ENCODE measurements at regions not wholly inside any gene's neighbourhood (a gene's known extent, or its start where the extent isn't known, plus 50 kb on each side); places are given as distances from the start of the nearest gene placed in this dataset.

GRCh38 chr21:40901691-40902090 is 54.7 kb upstream of the DSCAM start:
- no peak for DNase-seq (ENCODE audit: low spot score)

DNA sequence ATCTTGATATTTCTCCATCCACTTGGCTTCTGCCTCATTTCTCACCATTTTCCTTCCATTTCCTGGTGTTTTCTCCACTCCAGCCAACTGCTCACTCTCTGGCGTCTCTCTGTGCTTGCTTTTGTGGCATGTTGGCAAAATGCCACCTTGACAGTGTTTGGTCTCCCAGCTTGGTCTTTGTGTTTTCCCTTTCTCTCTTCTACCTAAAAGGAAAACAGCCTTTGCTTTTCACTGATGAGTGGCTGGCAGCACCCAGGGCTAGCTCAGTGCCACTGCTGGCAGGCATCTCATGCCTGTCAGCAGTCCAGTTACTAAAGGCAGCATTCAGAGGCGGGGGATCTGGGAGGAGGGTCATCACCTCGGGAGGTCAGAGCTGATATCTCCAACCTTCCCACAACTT is 55.3 kb upstream of the DSCAM start:
- DNase-seq (ENCODE audit: low spot score) = no peak

DNA sequence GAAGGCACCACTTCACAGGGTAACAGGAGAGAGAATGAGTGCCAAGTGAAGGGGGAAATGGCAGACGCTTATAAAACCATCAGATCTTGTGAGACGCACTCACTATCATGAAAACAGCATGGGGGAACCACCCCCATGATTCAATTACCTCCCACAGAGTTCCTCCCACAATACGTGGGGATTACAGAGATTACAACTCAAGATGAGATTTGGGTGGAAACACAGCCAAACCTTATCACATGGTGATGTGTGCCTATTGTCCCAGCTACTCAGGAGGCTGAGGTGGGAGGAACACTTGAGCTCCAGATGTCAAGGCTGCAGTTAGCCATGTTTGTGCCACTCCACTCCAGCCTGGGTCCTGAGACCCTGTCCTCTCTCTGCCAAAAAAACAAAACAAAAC is 56.0 kb upstream of the DSCAM start:
- DNase-seq (ENCODE audit: low spot score) = no peak

DNA sequence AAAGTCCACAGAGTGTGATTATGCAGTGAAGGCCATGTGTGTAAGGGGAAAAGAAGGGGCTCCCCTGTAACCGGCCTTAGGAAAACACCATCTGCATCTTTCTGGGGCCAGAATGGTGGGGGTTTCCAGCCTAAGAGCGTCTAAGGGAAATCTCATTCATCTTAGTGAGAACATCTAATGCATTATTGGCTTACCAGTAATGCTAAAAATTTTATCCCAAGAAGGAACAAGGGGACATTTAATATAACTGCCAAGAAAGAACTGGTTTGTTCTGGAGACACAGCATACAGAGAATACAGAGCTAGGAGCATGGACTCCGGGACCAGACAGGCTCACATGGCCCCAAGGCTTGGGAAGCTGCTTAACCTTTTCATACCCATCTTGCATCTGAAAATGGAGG is 58.3 kb upstream of the DSCAM start:
- no peak for DNase-seq (ENCODE audit: low spot score)

- DNase-seq (ENCODE audit: low spot score) = no peak
These were observed 65.4 kb upstream of the DSCAM start for GRCh38 chr21:40912375-40912774.

GRCh38 chr21:40915114-40915513 is 68.2 kb upstream of the DSCAM start:
- DNase-seq (ENCODE audit: low spot score) = no peak

DNA sequence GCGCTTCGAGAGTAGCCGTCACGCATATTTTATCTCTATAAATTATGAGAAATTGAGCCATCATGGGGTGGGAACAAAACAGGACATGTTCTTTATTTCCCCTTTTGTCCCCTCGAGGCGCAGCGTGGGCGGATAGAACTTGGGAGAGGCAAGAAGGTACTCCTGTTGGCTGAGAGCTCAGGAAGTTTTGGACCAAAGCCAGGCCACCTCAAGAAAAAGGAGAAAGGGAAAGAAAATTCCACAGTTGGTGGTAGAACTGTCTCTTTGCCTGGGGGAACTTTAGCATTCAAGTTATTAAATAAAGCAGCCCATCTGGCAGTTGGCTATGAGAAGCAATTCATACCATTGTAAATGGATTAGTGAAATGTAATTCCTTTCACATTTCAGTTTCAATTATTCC is 76.4 kb upstream of the DSCAM start:
- no peak for DNase-seq (ENCODE audit: low spot score)

DNA sequence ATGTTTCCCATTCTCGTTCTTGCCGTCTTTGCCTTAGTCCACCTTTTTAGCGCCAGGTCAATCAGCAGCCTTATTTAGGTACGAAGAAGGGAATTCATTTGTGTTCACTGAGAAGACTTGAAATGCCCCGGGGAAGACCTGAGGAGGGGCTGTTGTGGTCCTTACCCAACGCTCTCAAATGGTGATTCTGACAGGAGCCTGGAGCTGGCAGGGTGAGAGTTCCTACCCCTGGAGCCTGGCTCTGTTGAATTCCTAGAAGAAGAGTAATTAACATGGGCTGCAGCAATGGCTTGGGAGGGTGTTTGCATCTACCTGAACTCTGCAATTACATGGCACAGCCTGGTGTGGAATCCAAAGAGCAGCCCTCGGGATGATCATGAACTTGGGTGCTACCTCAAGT is 76.9 kb upstream of the DSCAM start:
- DNase-seq (ENCODE audit: low spot score) = no peak

- DNase-seq (ENCODE audit: low spot score) = no peak
These were observed 77.7 kb upstream of the DSCAM start for GRCh38 chr21:40924641-40925040.

DNA sequence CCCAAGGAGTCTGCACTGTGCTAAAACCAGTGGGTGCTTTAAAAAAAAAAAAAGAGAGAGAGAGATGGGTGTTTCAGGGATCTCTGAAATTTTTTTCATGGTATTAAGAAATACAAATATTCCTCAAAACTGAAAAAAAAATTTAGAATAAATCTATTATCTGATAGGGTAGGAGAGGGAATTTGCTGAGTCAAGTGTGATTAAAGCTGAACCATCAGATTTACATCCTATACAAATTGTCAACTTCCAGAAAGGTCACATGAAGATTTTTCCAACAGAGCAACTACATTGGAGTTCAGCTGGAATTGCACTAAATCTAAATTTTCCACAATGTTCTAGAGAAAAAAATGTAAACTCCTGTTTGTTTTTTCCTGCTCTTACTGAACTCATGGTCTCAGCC is 79.3 kb upstream of the DSCAM start:
- no peak for DNase-seq (ENCODE audit: low spot score)

DNA sequence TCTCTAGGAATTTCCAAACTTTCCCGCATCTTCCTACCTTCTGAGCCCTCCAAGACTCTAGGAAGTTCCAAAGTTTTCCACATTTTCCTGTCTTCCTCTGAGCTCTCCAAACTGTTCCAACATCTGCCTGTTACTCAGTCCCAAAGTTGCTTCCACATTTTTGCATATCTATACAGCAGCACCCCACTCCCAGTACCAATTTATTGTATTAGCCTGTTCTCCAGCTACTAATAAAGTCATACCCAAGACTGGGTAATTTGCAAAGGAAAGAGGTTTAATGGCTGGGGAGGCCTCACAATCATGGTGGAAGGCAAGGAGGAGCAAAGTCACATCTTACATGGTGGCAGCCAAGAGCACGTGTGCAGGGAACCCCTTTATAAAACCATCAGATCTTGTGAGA is 82.9 kb upstream of the DSCAM start:
- DNase-seq (ENCODE audit: low spot score) = no peak

DNA sequence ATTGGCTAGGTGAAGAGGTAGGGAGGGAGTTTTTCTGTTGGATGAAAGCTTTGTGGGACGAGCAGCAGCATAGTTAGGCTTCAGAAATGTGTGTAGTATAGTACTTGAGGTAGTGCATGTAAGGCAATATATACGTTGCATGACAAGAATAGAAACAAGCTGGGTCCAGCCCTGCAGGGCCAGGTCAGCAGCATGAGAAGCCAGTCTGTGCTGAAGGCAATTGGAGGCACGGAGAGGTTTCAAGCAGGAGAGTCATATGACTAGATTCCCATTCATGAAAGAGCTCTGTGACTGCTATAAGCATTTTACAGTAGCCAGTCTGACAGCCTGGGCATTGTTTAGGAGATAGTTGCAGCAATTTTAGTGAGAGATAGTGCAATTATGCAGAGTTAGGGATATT is 84.2 kb upstream of the DSCAM start:
- DNase-seq (ENCODE audit: low spot score) = no peak

DNA sequence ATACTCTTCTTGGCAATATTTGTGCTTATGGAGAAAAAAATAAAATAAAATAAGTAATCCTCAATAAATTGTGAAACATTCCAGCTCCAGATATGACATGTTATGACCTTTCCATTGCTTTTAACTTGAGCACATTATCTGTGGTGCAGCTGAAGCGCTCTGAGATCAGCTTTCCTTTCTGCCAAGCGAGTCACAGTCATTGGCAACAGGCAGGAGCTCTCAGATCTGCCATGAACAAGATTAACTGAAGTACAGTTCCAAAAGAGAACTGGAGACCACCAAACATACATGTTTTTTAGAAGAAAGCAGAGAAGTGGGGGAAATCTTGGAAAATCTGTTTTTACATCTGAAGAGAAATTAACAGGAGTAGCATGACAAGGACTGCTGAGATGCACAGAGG is 89.2 kb upstream of the DSCAM start:
- DNase-seq (ENCODE audit: low spot score) = no peak

GRCh38 chr21:40936771-40937261 is 89.9 kb upstream of the DSCAM start:
- DNase-seq (ENCODE audit: low spot score) = no peak

- no peak for DNase-seq (ENCODE audit: low spot score)
These were observed 91.1 kb upstream of the DSCAM start for GRCh38 chr21:40938078-40938477.

DNA sequence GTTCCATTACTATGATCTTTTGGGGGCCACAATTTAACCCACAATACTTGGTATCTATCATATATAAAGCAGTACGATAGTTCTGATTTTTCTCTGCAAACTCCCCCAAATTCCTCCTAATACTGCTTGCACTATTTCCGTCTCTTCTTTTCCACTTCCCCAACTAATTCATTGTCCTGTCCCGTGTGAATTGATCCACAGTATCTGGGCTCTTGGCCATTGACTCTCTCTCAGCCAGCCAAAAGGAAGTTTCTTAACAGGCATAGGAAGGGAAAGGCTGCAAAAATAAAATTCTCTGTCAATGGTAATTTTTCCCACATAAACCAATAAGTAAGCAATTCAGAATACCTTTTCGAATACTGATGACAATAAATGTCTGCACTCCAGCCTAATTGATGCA is 91.7 kb upstream of the DSCAM start:
- DNase-seq (ENCODE audit: low spot score) = no peak

DNA sequence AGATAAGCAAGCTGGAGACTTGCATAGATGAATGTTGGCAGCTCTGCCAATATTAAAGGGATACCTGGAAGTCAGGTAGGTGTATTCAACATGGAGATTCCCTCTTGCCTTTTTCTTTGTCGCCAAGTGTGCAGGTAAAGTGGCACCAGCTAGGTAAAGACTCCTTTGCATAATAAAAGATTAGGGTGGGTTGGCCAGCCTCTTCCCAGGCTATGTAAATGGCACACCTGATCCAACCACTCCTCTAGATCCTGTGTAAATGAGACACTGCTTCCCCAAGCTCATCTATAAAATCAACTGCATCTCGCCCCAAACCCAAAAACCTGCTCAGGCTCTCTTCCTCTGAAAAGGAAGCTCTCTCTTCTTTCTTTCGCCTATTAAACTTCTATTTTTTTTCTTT is 100.8 kb upstream of the DSCAM start:
- DNase-seq (ENCODE audit: low spot score) = no peak

DNA sequence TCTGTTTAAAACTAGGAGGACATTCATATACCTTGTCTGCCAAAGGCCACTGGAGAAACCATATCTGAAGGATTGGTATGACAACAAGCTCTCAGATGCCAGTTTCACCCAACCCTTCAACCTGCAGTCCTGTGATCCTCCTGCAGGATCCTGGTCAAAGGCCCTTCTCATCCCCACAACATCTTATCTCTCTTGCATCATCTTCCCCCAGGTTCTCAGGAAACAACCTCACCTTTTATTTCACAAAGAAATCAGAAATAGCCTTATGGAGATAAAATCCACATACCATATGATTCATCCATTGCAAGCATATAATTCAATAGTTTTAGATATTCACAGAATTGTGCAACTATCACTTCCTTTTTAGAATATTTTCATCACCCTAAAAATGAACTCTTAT is 104.0 kb upstream of the DSCAM start:
- DNase-seq (ENCODE audit: low spot score) = no peak

DNA sequence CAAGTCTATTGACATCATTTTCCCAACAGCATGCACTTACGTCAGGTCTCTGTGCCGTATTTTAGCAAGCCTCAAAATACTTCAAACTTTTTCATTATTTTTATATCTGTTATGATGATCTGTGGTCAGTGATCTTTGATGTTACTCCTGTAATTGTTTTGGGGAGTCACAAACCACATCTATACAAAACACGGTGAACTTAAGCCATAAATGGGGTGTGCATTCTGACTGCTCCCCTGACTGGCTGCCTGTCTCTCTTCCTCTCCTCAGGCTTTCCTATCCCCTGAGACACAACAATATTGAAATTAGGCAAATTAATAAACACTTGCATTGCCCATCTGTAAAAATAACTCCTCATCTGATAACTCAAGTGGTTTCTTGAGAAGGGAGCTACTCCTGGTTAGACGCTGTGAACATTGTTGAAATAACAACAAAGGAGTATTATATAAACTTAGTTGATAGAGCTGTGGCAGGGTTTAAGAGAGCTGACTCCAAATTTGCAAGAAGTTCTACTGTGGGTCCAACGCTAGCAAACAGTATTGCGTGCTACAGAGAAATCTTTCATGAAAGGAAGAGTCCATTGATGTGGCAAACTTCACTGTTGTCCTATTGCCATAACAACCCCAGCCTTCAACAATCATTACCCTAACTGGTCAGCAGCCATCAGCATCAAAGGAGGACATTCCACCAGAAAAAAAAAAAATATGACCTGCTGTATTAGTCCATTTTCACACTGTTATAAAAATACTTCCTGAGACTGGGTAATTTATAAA is 105.8 kb upstream of the DSCAM start:
- DNase-seq (ENCODE audit: low spot score) = no peak

DNA sequence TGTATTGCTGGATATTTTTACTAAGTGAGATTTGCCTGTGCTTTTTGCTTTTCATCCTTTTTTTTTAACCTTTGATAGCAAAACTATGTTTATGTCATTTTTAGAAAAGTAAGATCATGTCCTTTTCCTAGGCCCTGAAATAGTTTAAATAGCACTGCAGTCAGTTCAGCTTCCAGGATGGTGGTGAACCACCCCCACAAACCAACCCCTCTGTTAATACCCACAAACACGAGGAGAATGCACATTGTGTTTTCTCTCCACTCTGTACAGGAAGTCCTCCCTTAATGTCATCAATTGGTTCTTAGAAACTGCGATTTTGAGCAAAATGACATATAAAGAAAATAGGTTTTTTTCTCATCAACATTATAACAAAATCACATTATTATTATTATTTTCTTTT is 117.7 kb upstream of the DSCAM start:
- DNase-seq (ENCODE audit: low spot score) = no peak

DNA sequence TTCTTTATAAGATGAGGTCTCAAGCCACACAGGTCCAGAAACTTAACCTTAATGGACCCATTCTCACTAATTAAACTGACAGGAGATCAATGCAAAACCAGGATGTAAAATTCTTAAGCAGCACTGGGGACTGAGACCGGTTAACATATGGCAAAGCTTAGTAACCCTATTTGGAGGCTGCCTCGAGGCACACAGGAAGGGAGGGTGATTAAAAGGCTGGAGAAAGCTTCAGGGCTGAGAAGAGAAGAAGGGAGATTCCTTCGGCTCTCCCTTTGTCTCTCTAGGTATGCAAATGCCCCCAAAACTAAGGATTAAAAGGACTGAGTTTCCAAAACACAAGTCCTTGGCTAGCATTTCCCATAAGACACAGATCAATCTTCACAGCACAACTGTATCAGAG is 120.8 kb upstream of the DSCAM start:
- DNase-seq (ENCODE audit: low spot score) = no peak

GRCh38 chr21:40972151-40972550 is 125.2 kb upstream of the DSCAM start:
- DNase-seq (ENCODE audit: low spot score) = no peak

DNA sequence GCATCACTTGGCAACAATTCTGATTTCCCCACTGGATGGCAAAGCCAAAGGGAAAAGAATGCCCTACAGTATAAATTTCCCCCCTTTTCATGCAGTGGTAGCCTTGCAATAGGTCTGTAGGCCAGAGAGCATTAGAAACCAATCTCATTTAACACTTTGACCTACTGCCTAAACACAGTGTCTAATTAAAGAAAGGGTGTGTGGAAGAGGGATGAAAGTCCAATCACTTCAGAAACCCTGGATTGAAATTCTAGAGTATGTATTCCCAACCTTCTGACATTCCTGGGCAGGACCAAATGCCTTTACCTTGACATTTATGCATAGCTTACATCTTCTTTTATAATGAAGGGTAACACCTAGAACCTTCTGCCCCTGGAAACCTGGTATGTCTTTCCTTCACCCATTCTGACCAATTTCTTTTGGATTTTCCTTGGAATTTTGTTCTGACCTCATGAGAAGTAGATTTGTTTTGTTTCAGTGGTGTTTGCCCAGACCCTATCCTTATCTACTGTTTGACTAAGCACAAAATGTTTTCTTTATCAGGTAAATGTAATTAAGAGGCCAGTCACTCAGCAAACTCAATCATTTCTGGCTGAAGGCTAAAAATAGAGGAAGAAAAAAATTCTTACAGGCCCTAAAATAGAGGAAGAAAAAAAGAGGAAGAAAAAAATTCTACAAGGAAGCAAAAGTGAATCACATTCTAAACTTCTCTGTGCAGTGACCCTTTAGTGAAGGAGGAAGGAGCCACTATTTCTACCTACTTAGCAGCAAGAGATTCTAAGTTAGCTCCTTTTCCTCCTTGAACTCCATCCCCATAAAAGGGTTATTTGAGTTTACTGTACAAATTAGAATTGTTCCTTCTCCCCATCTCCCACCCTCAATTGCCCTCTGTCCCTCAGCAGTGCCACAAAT is 129.5 kb upstream of the DSCAM start:
- DNase-seq (ENCODE audit: low spot score) = no peak
